ENCODE measurements at regions not wholly inside any gene's neighbourhood (a gene's known extent, or its start where the extent isn't known, plus 50 kb on each side); places are given as distances from the start of the nearest gene placed in this dataset.

DNA sequence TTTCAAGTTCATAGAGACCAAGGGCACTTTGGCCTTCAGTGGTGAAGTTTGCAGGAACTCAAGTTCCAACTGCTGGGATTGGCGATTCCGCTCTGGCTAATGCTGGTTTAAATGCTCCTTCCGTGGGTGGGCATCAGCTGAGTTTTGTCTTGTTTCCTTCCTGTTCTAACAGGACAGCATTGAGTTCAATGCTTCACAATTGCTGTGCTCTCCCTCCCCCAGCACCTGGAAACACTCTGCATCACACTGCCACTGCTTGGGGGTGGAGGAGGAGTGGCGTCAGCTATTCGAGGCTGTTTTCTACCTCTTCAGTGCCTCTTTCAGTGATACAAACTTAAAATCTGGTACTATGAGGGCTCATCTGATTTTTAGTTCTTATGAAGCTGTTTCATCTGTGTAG lies 634.9 kb downstream of the FSCB start:
- DNase-seq (ENCODE audit: low spot score in 2 of 2) = no peak
- WGBS, 2 donors = 70 to 80% methylated on average over 5 of the region's 5 CpGs
- no peak for TF ChIP-seq POLR2A (IDR thresholded peaks at IDR 0.05)
- TF ChIP-seq, protein P1, sequence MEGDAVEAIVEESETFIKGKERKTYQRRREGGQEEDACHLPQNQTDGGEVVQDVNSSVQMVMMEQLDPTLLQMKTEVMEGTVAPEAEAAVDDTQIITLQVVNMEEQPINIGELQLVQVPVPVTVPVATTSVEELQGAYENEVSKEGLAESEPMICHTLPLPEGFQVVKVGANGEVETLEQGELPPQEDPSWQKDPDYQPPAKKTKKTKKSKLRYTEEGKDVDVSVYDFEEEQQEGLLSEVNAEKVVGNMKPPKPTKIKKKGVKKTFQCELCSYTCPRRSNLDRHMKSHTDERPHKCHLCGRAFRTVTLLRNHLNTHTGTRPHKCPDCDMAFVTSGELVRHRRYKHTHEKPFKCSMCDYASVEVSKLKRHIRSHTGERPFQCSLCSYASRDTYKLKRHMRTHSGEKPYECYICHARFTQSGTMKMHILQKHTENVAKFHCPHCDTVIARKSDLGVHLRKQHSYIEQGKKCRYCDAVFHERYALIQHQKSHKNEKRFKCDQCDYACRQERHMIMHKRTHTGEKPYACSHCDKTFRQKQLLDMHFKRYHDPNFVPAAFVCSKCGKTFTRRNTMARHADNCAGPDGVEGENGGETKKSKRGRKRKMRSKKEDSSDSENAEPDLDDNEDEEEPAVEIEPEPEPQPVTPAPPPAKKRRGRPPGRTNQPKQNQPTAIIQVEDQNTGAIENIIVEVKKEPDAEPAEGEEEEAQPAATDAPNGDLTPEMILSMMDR (IDR thresholded peaks at IDR 0.05) = no peak
- intact Hi-C loops (cut with DNase I; ENCODE audit: low total_unique reads) = no loop called here
- H3K4me3 ChIP-seq (ENCODE audit: low read depth, poor library complexity, severe bottlenecking) = no peak overlapping the region

DNA sequence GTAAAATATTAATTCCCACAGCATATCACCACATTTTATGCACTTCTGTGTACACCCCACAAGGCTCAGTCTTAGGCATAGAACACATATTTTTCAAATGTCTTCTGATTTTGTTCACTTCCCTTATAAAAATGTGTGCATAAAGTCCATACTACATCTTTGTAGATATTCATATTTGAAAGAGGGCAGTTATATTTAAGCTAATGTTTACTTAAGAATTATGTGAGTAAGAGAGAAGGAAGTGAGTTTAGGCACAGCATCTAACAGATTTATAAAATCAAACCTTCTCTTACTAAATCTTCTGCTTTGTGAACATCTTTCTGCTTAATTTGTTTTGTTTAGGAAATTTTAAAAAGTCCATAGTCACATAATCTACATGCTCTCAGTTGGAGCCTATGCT lies 648.1 kb downstream of the FSCB start:
- H3K4me3 ChIP-seq (ENCODE audit: low read depth, poor library complexity, severe bottlenecking) = no peak overlapping the region
- TF ChIP-seq, protein P1 (IDR thresholded peaks at IDR 0.05) = no peak
- TF ChIP-seq POLR2A (IDR thresholded peaks at IDR 0.05) = no peak
- intact Hi-C loops (cut with DNase I; ENCODE audit: low total_unique reads) = no loop called here
- no peak for DNase-seq (ENCODE audit: low spot score in 2 of 2)

DNA sequence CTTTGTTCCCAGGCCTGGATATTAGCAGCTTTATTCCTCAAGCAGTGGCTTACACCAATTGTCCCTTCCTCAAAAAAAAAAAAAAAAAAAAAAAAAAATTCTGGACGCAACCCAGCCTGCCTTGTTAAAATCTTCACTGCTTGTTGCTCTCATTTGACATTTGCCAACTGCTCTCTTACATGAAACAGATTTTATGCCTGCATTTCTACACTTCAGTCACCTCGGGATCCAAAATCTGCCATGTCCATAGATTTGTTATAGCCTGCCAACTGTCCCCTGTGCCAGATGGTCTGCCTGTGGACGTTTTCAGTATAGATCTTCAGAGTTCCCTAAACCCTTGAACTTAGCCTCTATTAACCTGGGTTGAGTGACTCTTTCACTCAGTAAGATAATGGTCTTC lies 651.5 kb downstream of the FSCB start:
- WGBS, 2 donors = 43 to 59% methylated on average over 3 of the region's 3 CpGs
- TF ChIP-seq, protein P1 (IDR thresholded peaks at IDR 0.05) = no peak
- TF ChIP-seq POLR2A (IDR thresholded peaks at IDR 0.05) = no peak
- intact Hi-C loops (cut with DNase I; ENCODE audit: low total_unique reads) = no loop called here
- H3K4me3 ChIP-seq (ENCODE audit: low read depth, poor library complexity, severe bottlenecking) = no peak overlapping the region
- DNase-seq (ENCODE audit: low spot score in 2 of 2) = no peak

DNA sequence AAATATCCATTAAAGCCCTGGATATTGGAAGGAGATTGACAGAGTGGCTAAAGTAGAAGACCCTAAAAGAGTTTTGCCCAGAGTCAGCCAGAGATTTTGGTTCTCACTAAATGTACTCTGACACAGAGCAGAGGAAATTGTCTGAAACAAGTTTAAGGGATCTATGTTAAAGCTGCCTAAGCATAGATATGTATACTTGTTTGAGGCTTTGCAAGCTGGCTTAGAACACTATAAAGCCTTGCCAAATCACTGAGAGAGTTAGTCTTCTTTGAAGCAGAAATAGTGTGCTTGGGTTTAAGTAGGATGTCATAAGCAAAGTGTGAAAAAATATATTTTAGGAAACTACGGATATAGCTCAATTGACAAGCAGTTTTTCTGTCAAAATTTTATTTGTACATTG lies 653.5 kb downstream of the FSCB start:
- TF ChIP-seq POLR2A (IDR thresholded peaks at IDR 0.05) = no peak
- TF ChIP-seq, protein P1 (IDR thresholded peaks at IDR 0.05) = no peak
- WGBS, 2 donors = 79 to 88% methylated on average over 1 of the region's 1 CpG
- H3K4me3 ChIP-seq (ENCODE audit: low read depth, poor library complexity, severe bottlenecking) = no peak overlapping the region
- intact Hi-C loops (cut with DNase I; ENCODE audit: low total_unique reads) = no loop called here
- DNase-seq (ENCODE audit: low spot score in 2 of 2) = no peak

DNA sequence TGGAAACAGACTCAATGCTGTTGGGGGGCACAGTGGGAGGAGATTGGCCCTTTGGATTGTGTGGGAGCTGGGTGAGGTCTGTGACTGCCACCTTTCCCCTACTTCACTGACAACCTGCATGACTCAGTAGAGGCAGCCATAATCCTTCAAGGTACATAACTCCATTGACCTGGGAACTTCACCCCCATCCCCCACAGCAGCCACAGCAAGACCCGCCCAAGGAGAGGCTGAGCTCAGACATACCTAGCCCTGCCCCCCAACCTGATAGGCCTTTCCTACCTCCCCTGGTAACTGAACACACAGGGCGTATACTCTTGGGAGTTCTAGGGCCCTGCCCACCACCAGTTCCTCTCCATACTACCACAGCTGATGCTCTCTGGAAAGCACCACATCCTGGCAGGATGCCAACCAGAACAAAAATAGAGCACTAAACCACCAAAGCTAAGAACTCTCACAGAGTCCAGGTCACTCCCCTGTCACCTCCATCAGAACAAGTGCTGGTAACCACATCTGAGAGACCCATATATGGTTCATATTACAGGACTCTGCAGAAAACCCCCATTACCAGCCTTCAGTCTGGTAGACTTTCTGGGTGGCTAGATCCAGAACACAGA lies 703.9 kb downstream of the FSCB start:
- intact Hi-C loops (cut with DNase I; ENCODE audit: low total_unique reads) = no loop called here
- no peak for DNase-seq (ENCODE audit: low spot score in 2 of 2)

More for the DNA sequence above, 703.9 kb downstream of the FSCB start:
- TF ChIP-seq POLR2A (IDR thresholded peaks at IDR 0.05) = no peak
- TF ChIP-seq, protein P1 (IDR thresholded peaks at IDR 0.05) = no peak
- no peak overlapping the region for H3K4me3 ChIP-seq (ENCODE audit: low read depth, poor library complexity, severe bottlenecking)
- 84 to 91% methylated on average over 2 of the region's 2 CpGs for WGBS, 2 donors

All from lower leg skin (tissue), 4 donors.